Adrenal gland (tissue), 5 donors: ENCODE measurements at regions not wholly inside any gene's neighbourhood (a gene's known extent, or its start where the extent isn't known, plus 50 kb on each side); places are given as distances from the start of the nearest gene placed in this dataset.

ENCODE experiments used
- CTCF ChIP-seq, 6 experiments: fragments of 450-650 bp in 4 of 6; fragments of 200-600 bp in 2 of 6; sonication (generic) in 1 of 6; IDR thresholded peaks; 1 replicate in 5 of 6; 2 replicates in 1 of 6; pipeline versions ENCODE4 v1.5.1 to v1.8.0; 2016 to 2021; ENCODE audit warnings: antibody characterized with exemption in 6 of 6, mild to moderate bottlenecking in 2 of 6, moderate library complexity in 1 of 6
- POLR2A ChIP-seq, 2 donors: fragments of 450-650 bp; IDR thresholded peaks; one replicate each; pipeline ENCODE4 v1.6.1; 2017; ENCODE audit warnings: antibody characterized with exemption in 2 of 2, mild to moderate bottlenecking in 2 of 2, moderate library complexity in 1 of 2
- donor health status: DM: no; HTN: no; CAD: no.

- TF ChIP-seq CTCF (IDR thresholded peaks at IDR 0.05): no peak
- no peak for TF ChIP-seq POLR2A (IDR thresholded peaks at IDR 0.05)
Measured at GRCh38 chr1:94725566-94725965, 94.6 kb upstream of the SLC44A3 start.
